OCI-LY1 (cell line): ENCODE measurements at regions not wholly inside any gene's neighbourhood (a gene's known extent, or its start where the extent isn't known, plus 50 kb on each side); places are given as distances from the start of the nearest gene placed in this dataset.

Experiments used
- H2AFZ ChIP-seq: fragments of 200-600 bp; sonication (generic), shearing (Covaris generic); 2 replicates; pipeline ENCODE4 v1.6.0; 2014; ENCODE audit warnings: antibody characterized with exemption, mild to moderate bottlenecking, low read length
- H3F3A ChIP-seq: fragments of 200-600 bp; sonication (generic), shearing (Covaris generic); 2 replicates; pipeline ENCODE4 v1.6.0; 2014; ENCODE audit warnings: mild to moderate bottlenecking, antibody characterized with exemption, low read length, moderate library complexity; ENCODE audit not compliant: insufficient read depth
- H3K27ac ChIP-seq: fragments of 200-600 bp; sonication (generic); 2 replicates; pipeline ENCODE4 v1.5.1; 2014; ENCODE audit warnings: low read length, mixed run types, mild to moderate bottlenecking, low read depth; ENCODE audit not compliant: poor library complexity, severe bottlenecking
- H3K27me3 ChIP-seq: fragments of 200-600 bp; sonication (generic); 2 replicates; pipeline ENCODE4 v1.6.0; 2014; ENCODE audit warnings: antibody characterized with exemption, mild to moderate bottlenecking, low read length, moderate library complexity; ENCODE audit not compliant: insufficient read depth
- H3K36me3 ChIP-seq: fragments of 200-600 bp; sonication (generic); 2 replicates; pipeline ENCODE4 v1.6.1; 2014; ENCODE audit warnings: mild to moderate bottlenecking, antibody characterized with exemption, low read length, moderate library complexity, mixed read lengths; ENCODE audit not compliant: insufficient read depth
- H3K4me1 ChIP-seq: fragments of 200-600 bp; sonication (generic); 2 replicates; pipeline ENCODE4 v1.5.1; 2014; ENCODE audit warnings: mild to moderate bottlenecking, low read length, moderate library complexity; ENCODE audit not compliant: insufficient read depth, severe bottlenecking
- H3K4me2 ChIP-seq: fragments of 200-600 bp; sonication (generic), shearing (Covaris generic); 2 replicates; pipeline ENCODE4 v1.6.1; 2014; ENCODE audit warnings: low read length
- H3K4me3 ChIP-seq: fragments of 200-600 bp; sonication (generic); 2 replicates; pipeline ENCODE4 v1.5.1; 2014; ENCODE audit warnings: low read length, low read depth, mild to moderate bottlenecking, mixed read lengths; ENCODE audit not compliant: poor library complexity, severe bottlenecking
- H3K79me2 ChIP-seq: fragments of 200-600 bp; shearing (Covaris generic); 2 replicates; pipeline ENCODE4 v1.6.1; 2016; ENCODE audit warnings: mixed run types, low read length, mixed read lengths; ENCODE audit not compliant: insufficient read depth
- H3K9ac ChIP-seq: fragments of 200-600 bp; sonication (generic), shearing (Covaris generic); 2 replicates; pipeline ENCODE4 v1.6.1; 2014; ENCODE audit warnings: mild to moderate bottlenecking, low read length, mixed read lengths
- H3K9me2 ChIP-seq: fragments of 200-600 bp; sonication (generic), shearing (Covaris generic); 2 replicates; pipeline ENCODE4 v1.6.1; 2014; ENCODE audit warnings: low read depth, mild to moderate bottlenecking, low read length, mixed read lengths
- H3K9me3 ChIP-seq: fragments of 200-600 bp; shearing (Covaris generic); 2 replicates; pipeline ENCODE4 v1.6.1; 2014; ENCODE audit warnings: low read length, mixed read lengths
- H4K20me1 ChIP-seq: fragments of 200-600 bp; sonication (generic), shearing (Covaris generic); 2 replicates; pipeline ENCODE4 v1.6.0; 2016; ENCODE audit warnings: mild to moderate bottlenecking, low read length; ENCODE audit not compliant: insufficient read depth
- CTCF ChIP-seq: fragments of 200-600 bp; sonication (generic), shearing (Covaris generic); IDR thresholded peaks from 2 replicates; pipeline ENCODE4 v1.5.1; 2017; ENCODE audit warnings: mild to moderate bottlenecking, antibody characterized with exemption, low read length, moderate library complexity, mixed read lengths
- EZH2 ChIP-seq: fragments of 200-600 bp; sonication (generic), shearing (Covaris generic); IDR thresholded peaks from 2 replicates; pipeline ENCODE4 v1.8.0; 2017; ENCODE audit warnings: borderline replicate concordance, mixed run types, mild to moderate bottlenecking, antibody characterized with exemption, low read length, moderate library complexity, mixed read lengths

GRCh38 chr1:57741521-57741920, 317.7 kb upstream of the DAB1 start:
- H3K4me2 ChIP-seq, result no peak overlapping the region
- H3K27ac ChIP-seq, result no peak overlapping the region
- no peaks in the 10 kb centered on the region for H3F3A ChIP-seq
- no peaks in the 10 kb centered on the region for H3K36me3 ChIP-seq
- no peaks in the 10 kb centered on the region for H3K27me3 ChIP-seq
- no peak overlapping the region for H3K4me3 ChIP-seq
- no peaks in the 10 kb centered on the region for H3K9me3 ChIP-seq
- no peaks in the 10 kb centered on the region for H4K20me1 ChIP-seq
- H3K4me1 ChIP-seq, result no peaks in the 10 kb centered on the region
- TF ChIP-seq CTCF, result no peak
- no peak for TF ChIP-seq EZH2
- H3K9me2 ChIP-seq, result no peaks in the 10 kb centered on the region
- no peak overlapping the region for H2AFZ ChIP-seq
- no peak overlapping the region for H3K9ac ChIP-seq
- no peaks in the 10 kb centered on the region for H3K79me2 ChIP-seq

GRCh38 chr1:57736940-57737339, 313.1 kb upstream of the DAB1 start:
- Histone ChIP-seq H3K9me3 (no peaks in the 10 kb centered on the region), H3K9ac (no peak overlapping the region), H3K4me3 (no peak overlapping the region), H3K27ac (no peak overlapping the region), H4K20me1 (no peaks in the 10 kb centered on the region), H3K36me3 (no peaks in the 10 kb centered on the region), H3K9me2 (no peaks in the 10 kb centered on the region), H3K4me1 (no peaks in the 10 kb centered on the region), H3K27me3 (no peaks in the 10 kb centered on the region), H3K79me2 (no peaks in the 10 kb centered on the region), H3K4me2 (no peak overlapping the region), H3F3A (no peaks in the 10 kb centered on the region), H2AFZ (no peak overlapping the region)
- TF ChIP-seq EZH2, result no peak
- TF ChIP-seq CTCF, result no peak

- no peaks in the 10 kb centered on the region for H4K20me1 ChIP-seq
- H3K36me3 ChIP-seq, result no peaks in the 10 kb centered on the region
- H3K27ac ChIP-seq, result no peak overlapping the region
- no peaks in the 10 kb centered on the region for H3K27me3 ChIP-seq
- no peaks in the 10 kb centered on the region for H3K79me2 ChIP-seq
- no peaks in the 10 kb centered on the region for H3K9me3 ChIP-seq
- TF ChIP-seq CTCF (no peak), EZH2 (no peak)
- no peaks in the 10 kb centered on the region for H3K4me1 ChIP-seq
- no peaks in the 10 kb centered on the region for H3K9me2 ChIP-seq
- no peaks in the 10 kb centered on the region for H3F3A ChIP-seq
- H3K4me2 ChIP-seq, result no peak overlapping the region
- H3K4me3 ChIP-seq, result no peak overlapping the region
- no peak overlapping the region for H2AFZ ChIP-seq
- no peak overlapping the region for H3K9ac ChIP-seq
These were observed 305.3 kb upstream of the DAB1 start for GRCh38 chr1:57729181-57729580.
